GM19351 (cell line): ENCODE measurements at regions not wholly inside any gene's neighbourhood (a gene's known extent, or its start where the extent isn't known, plus 50 kb on each side); places are given as distances from the start of the nearest gene placed in this dataset.
"Not testable (repeated sequence)": the region's sequence is repeated elsewhere in the genome, so short reads cannot be mapped to it uniquely, and the experiment has no call there.

ENCODE experiments used
- ATAC-seq: cut with Tn5 transposase; IDR thresholded peaks from one replicate; pipeline ENCODE4 v1.9.1; 2021; ENCODE audit warnings: mild to moderate bottlenecking, moderate library complexity; ENCODE audit not compliant: unreplicated experiment

DNA sequence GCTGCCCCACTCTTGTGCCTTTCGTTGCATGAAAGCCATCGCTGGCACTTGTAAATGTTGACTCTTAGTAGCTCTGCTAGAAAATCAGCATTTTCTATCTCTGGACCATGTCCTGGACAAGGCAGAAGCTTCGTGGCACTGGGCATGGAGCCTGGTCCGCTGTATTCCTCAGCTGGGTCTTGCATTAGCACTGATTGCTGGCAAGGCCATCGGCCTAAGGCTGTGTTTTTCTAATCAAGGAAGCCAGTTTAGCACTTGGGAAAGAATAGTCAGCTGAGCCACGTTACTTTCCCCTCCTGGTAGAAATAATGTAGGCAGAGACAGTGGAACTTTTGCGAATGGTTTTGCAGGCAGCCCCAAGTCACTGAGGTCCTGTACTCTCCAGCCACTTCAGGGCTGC, 180.2 kb upstream of the EOLA2 start:
- ATAC-seq, result no peak

DNA sequence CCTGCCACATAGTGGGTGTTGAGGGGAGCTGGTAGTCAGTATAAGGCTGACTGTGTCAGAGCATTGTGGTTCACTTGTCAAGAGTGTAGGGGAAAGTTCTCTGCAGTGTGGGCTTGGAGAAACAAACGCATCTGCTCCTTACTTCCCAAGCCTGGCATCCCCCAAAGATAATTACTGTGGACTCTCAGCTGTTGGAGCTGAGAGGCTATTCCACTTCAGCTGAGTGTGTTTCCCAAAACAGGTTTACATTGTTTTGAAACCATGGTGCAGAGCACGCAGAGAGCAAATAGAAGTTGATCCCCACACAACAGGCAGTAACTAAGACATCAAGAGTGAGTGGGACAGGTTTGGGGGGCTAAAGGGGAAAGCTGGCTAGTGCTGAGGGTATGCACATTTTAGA, 181.0 kb upstream of the EOLA2 start:
- ATAC-seq, result no peak

DNA sequence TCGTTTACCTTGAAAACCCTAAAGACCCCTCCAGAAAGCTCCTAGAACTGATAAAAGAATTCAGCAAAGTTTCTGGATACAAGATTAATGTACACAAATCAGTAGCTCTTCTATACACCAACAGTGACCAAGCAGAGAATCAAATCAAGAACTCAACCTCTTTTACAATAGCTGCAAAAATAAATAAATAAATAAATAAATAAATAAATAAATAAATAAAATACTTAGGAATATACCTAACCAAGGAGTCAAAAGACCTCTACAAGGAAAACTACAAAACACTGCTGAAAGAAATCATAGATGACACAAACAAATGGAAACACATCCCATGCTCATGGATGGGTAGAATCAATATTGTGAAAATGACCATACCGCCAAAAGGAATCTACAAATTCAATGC, 186.8 kb upstream of the EOLA2 start:
- not testable (repeated sequence) for ATAC-seq

DNA sequence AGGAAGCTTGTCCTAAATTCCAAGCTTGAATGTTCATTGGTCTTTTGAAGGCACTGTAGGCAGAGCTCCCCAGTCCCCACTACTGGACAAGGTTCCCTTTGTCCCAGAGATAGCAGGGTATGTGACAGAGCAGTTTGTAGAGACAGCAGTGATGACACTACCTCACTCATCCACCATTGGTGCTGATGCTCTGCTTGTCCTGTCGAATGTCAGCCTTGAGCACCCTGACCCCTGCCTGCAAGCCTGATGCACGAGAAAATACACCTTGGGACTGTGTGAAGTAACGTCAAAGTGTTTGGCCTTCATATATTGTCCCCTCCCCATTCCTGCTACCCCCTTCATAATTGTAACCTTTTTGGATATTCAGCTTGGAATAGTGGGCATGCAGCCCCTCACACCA, 188.9 kb upstream of the EOLA2 start:
- no peak for ATAC-seq

DNA sequence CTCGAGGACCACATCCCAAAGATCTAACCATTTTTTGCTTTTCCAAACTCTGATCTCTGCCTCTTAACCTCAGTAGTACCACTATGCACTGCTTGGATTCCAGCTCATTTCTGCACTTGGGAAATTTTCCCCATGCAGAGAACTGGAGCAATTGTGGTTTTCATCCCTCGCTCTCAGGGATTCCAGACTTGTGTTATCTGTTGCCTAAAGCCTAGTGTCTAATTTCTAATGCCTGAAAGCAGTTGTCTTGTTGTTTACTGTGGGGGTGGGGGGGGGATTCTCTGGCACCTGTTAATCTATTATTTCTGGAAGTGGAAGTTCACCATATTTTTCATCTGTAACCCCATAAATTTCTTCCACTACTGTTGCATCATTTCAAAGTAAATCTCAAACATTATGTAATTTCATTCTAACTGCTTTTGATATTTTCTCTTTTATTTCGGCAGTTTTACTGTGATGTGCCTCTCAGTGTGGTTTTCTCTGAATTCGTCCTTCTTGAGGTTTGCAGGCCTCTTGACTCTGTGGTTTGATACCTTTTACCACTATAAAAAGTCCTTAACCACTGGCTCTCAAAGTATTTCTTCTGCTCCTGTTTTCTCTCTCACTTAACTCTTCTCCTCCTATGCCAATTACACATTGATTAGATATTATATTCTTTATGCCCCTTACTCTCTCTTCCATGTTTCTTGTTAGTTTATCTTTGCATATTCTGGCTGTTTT, 205.6 kb upstream of the EOLA2 start:
- ATAC-seq, result no peak

DNA sequence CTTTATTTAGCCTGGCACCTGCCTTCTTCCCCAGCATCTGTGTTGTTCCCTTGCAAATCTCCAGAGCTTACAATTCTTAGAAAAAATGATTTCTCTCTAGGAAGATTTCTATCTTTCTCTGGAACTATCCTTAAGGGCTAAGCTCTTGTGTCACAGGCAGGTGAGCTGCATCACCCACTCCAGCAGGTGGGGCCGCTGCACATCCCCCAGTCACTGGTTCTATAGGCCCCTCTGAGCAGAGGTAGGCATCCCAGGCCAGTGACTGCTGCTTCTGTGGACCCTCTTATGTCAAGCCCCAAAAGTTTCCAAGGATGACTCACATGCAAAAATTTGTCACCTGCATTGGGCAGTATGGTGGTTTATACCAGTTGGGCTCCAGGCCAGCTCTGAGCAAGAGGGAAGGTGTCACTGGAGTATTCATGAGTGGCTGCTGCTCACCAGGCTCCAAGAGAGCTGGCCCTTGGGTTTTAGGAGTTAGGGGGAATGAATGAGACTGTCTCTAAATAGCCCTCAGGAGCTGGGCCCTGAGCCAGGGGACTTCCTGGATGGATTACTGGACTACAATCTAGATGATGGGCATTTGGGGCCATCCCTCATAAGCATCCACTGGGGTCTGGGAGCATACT, 208.1 kb upstream of the EOLA2 start:
- no peak for ATAC-seq

DNA sequence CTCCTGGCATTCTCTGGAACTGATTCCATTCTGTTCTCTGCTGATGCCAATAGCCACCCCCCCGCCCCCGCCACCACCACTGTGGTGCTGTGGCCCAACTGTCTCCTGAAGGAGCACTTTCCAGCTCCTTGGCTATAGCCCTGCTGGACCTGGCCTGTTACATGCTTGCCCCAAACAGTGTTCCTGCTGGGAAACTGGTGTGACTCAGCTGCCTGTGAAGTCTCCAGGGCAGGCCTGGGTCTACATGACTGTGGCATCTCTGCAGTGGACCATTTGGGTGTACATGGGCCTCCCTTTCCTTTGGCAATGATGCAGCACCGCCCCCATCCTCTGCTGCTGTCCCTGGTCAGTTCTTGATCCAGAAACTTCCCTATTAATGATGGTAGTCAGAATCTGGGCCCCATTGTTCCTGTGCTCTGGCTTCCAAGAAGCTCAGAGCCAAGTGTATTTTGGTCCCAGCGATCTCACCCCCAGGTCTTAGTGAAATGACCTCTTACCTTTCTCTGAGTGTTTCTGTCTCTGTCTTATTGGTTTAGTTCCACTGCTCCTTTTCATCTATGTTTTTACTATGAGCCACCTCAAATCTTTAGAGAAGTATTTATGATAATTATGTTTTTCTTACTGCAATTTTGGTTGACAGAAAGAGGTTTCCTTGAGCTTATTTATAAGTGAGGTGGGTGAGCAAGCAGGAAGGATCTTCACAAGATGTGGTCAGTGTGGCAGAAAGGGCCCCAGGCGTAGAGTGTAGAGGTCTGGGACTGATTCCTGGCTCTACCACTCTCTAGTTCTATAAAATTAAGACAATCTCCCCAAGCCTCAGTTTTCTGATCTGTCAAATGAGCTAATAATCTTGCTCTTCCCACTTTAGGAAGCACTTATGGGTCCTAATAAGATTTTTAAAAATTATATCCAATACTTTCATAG, 210.7 kb upstream of the EOLA2 start:
- no peak for ATAC-seq

DNA sequence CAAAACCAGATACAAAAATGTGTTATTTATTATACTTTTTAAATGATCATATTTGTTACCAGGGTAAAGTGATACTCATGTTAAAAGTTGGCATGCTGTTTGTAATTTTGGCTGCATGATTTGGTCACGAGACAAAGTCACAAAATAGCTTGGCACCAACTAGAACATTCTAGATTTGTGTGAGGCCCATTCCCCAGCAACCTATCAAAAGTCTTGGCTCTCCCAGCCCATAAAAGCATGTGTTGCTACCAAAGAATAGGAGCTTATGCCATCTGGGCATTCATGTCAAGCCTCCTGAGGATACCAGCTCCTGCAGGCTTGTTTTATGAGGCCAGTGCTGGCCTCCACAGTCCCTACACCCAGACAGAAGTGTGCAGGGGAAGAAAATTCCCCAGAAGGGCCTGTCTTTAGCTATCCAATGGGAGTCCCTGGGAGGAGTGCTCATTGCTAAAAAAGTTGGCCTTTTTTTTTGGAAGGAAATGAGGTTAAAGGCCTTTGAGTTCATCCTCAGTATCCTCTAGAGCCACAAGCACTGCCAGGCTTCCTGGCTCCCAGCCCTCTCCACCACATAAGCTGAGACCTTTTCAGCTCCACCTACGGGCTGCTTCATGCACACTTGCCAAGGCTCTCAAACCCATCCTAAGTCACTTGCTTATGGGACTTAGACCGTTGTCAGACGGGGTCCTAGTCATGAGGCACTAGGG, 211.9 kb upstream of the EOLA2 start:
- no peak for ATAC-seq

DNA sequence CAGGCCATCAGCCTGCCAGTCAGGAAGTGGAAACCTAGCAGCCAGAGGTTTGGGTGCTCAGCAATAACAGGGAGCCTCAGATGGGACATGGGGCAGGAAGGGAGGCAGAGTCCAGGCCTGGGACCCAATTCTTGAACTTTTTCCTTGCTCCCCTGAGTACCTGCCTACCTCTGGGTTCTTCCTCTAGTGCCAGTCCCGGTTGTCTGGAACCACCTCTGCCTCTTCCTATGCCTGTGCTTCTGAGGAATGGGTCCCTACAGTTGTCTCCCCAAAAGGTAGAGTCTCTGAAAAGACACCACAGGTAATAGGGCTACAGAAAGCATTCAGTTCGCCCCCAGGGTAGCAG, 212.4 kb upstream of the MAMLD1 start:
- ATAC-seq, result no peak

DNA sequence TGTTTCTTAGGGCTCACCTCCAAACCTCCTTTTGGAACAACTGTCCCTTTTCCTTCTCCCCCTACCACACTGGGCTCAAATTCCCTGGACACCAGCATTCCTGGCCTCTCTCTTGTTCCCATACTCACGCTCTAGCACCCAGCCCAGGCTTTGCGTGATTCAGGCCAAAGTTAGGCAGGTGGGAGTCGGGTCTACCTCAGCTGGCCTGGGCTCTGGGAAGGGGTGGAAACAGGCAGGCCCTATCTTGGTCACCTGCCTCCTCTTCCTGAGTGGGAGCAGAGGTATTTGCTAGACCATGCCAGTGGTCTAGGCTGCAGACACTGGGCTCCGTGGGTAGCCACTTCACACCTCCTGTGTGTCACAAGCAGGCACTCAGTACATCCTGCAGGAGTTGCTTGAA, 211.1 kb upstream of the MAMLD1 start:
- ATAC-seq, result no peak

DNA sequence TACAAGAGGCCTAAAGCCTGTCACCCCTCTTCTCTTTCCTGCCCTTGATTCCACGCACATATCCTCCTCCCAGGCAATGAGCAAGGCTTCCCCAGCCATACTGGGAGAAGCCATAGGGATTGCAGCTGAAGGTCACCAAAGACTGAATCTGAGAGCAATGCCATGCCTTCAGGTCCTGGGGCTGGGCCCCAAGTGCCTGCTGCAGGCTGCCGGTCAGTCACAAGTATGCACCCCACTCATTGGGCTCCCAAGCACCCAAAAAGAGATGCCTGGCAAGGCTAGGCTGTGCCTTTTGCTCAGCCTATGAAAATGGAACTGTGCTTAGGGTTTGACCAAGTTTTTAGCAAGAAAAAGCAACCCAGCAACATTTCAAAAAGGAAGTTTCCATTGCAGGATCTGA, 210.6 kb upstream of the MAMLD1 start:
- no peak for ATAC-seq

DNA sequence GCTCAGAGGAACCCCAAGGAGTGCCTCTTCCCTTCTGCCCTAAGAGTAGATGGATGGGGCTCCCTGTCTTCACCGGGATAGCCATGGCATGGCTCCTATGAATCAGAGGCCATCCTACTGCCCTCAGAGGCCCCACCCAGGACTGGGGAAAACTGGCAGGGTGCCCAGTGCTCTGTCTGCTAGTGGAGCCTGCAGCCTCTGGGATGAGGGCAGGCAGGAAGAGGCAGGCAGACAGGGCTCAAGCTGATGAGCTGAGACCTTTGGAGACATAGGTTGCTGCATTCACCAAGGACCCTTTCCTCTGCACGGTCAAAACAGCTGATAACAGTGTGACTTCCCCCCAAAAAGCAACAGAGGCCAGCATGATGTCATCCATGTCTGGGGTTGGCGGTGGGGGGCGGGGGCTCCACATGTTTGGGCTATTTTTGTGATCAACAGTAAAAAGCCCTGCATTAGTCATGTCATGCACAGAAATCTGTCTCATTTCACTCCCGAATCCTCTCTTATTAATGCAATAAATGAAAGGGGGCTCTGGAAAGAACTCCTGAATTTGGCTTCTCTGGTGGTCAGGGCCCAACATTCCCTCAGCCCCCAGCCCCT, 207.6 kb upstream of the MAMLD1 start:
- ATAC-seq, result no peak

DNA sequence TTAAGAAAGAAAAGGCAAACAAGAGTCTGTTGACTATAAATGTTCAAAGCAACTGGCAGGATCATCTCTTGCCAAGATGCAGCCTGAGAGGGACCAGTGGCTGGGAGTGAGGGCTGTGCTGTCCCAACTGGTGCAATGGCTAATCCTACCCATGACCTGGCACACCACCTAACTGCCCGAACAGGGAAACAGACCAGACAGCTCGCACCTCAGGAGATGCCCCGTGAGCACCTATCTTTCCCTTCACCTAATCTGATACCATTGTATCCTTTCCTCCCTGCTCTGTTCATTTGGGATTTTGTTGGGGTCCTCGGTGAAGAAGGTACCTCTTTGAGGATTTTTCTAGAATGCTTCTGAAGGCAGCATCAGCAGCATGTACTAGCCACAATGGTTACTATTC, 206.5 kb upstream of the MAMLD1 start:
- ATAC-seq, result no peak

DNA sequence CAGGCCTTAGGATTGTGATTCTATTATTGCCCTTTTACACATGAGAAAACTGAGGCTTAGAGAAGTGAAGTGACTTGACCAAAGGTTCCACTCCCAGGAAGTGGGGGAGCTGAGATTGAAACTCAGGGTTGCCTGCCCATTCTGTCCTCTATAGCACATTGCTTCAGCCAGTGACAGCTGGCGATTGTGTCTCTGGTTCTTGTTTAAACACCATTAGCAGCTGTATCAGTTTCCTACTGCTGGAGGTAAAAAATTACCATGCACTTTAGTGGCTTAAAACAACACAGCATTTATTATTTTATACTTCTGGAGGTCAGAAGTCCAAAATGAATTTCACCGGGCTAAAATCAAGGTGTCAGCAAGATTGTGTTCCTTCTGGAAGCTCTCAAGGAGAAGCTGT, 205.8 kb upstream of the MAMLD1 start:
- ATAC-seq, result no peak

DNA sequence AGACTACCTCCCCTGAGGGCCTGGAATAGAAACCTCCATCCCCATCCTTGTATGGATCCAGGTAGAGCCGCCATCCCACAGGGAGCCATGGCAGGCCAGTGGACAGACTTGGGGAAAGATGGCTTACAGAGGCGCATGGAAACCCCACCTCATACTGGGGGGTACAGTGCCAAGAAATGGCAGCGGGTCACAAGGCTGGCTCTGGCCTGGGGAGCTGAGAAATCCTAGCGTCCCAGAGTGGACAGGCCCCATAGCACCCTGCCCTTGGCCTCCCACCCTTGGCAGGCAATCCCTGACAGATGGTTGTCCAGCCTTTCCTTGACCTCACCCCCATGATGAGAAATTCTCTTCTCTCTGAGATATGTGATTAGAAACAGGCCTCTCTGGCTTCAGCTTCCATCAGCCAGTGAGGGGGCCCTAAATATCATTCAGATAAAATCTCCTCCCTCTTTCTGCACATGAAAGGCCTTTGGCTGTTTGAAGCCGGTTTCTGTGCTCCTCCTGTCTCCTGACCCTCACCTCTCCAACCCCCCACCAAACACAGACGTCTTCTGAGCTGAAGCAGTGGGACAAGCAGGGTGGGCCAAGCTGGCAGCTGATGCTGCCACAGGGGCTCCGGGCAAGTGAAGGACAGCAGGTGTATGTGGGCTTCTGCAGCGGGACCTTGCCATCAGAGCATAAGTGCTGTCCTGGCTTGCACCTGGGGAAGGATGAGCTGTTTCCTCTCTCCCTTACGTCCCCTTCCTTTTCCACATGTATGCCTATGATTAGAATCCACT, 204.4 kb upstream of the MAMLD1 start:
- ATAC-seq, result no peak

DNA sequence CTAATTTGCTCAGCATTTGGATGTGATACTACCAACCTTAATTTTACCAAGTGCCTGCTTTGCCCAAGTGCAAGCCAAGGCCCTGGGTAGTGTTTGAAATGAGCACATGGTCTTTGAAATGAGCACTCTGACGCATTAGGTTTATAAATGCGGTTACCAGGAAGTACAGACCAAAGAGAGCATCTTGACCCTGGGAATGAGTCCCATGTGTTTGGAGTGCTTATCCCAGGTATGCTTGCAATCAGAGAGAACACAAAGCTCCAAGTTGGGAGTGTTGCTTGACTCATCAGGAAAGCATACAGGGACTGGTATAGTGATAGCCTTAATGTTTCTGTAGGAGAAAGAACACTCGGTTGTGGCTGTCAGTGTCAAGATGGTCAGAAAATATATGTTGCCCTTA, 203.6 kb upstream of the MAMLD1 start:
- no peak for ATAC-seq

DNA sequence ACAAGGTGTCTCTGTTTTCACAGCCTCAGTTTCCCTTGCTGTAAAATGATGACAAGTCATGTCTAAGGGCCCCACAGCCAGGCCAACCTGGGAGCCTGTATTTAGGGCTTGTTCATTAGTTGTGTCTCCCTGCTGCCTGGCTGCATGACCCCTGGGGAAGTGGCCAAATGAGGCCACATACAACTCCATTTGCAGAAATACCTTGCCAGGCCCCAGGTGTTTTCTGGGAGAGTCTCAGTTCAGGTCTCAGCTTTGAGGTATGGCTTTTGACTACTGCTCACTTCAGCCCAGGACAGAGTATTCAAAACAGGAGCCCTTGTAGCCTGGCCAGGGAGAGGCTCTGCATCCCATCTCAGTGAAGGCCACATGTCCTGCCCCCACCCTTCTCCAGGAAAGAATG, 202.5 kb upstream of the MAMLD1 start:
- ATAC-seq, result no peak

DNA sequence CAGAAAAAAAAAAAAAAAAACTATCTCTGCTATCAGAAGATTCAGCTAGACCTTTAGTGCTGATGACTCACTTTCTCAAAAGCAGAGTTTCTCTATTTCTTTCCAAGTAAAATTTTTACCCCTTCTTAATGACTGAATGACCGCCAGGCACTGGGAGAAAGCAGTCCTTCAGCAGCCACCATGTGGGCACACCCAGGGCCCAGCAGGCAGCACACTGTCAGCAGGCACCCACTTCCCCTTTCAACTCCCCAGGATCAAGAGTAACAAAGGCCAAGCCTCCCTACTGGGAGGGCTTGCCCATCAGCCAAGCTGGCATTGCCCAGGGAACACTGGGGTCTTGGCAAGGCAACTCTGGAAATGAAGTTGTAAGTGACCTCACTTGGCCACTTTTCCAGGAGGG, 201.9 kb upstream of the MAMLD1 start:
- no peak for ATAC-seq

DNA sequence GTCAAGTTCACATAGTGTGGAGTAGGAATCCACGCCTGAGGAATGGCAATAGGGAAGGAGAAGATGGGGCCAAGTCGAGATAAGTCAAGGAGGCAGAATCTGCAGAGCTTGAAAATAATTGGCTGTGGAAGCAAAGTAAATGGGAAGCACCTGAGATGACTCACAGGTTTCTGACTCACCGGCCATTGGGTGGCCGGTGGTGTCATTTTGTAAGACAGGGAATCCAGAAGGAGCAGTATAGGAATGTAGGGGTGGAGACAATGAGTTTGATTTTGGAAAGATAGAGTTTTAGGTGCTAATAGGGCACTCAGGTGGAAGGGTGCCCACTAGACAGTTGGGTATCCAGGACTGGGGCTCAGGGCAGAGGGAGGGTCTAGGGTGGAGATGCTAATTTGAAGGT, 201.0 kb upstream of the MAMLD1 start:
- ATAC-seq, result no peak

DNA sequence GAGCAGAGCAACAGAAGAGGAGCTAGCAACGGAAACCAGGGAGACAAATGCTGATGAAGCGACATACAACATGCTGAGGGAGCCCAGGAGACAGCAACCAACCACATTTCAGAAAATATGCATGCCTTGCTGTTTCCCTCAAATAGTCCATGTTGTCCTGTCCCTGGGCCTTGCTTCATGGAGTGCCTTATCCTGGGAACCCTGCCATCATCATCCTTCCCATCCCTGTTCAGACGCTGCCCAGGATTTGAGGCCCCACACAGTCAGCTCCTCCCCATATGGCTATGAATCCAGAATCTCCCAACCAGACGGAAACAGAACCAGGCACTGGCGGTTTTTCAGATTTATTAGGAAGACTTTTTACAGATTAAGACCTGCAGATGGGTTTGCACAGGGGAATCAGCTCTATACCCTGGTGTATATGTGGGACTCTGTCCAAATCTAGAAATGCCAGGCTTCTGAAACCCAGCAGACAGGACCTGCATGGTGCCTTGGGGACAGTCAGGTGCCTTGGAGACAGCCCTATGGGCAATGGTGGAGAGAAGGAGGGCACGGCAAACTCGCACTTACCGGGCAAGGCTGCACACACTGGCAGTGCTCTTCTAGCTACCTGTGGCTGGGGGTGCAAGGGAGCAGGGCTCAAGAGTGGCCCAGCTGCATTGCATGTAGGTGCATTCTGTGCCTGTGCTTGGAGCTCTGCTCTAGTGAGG, 199.7 kb upstream of the MAMLD1 start:
- no peak for ATAC-seq
